Muscle of back (tissue), 3 donors: ENCODE measurements at regions not wholly inside any gene's neighbourhood (a gene's known extent, or its start where the extent isn't known, plus 50 kb on each side); places are given as distances from the start of the nearest gene placed in this dataset.

Experiments
- DNase-seq, 3 donors: peaks; one replicate each; pipeline versions ENCODE4 v3.0.0 to v3.0.0-alpha.2; 2013

DNA sequence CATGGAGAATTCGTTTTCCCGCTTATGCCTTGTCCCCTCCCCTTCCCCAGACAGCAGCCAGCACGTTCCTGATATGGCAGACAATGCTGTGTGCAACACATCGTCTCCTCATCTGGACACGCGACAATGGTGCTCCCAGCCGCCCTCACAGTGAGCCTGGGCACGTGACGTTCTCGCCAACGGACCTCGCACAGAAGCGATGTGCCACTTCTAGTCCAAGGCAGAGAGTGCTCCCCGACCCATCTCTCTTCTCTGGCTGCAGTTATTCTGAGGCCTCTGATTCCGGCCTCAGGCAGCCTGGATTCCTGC lies 505.4 kb downstream of the EIPR1 start:
- no peak for DNase-seq

DNA sequence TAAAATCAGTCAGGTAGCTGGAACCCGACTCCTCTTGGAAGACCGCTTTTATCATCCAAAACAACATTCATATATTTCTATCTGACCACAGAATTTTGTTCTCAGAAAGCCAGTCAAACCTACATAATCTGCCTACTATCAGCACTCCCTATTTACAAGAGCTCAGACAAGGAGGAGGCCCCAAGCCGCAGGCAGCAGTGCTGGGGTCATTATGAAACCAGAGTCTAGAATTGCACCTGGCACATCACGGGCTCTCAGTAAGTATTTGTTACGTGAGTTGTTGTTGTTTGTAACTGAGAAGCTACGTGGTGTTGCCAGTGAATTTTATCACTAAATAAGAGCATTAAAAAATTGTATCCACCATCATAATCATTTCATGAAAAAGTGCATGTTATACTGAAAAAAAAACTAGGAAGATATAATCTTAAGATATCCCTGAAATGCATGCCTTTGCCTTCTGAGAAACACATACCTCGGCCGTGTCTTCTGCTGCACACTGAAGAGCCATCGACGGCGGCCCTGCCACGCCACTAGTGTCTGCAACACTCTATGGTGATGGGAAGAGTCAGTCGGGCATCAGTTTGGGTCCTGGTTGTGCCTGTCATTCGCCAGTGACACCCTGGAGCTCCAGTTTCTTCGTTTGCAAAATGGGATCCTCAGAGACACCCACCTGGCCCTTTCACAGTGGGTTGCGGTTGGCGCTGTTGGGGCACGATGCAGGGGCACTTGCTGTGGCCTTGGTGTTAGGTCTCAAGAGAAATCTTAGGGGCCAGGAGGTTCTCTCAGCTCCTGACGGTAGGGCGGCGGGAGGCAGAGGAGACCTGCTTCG lies 505.9 kb downstream of the EIPR1 start:
- DNase-seq = no peak

DNA sequence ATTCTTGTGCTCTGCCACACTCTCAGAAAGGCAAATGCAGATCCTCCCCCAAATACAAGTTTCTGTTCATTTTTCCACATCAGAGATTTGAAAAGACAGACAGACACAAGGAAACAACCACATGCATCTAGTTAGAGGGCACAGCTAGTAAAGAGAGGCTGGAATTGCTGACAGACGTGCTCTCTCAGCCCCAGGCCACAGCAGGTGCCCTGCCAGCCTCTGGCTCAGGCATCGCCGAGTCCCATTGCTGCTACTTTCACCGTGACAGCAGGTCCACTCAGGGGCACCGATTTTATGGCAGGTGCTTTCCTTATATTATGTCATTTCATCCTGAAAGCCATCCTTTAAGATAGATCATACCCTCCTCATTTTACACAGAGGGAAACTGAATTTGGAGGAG lies 507.5 kb downstream of the EIPR1 start:
- no peak for DNase-seq

DNA sequence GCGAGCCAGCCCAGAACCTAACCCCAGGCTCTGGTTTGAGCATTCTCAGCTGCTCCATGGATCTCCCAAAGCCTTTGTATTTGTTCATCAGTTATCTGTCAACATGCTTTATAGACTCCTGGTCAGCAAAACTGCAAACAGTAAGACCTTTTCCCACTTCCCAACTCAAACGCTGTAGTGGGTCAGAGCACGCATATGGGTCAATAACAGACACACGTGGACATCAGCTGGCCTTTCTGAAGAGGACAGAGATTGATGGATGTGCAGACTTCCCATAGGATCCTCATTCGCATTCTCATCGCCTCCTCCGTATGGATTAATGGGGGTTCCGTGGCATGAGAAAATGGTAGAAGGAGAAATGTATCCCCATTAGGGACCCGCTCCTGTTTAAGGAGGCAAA lies 508.1 kb downstream of the EIPR1 start:
- no peak for DNase-seq

DNA sequence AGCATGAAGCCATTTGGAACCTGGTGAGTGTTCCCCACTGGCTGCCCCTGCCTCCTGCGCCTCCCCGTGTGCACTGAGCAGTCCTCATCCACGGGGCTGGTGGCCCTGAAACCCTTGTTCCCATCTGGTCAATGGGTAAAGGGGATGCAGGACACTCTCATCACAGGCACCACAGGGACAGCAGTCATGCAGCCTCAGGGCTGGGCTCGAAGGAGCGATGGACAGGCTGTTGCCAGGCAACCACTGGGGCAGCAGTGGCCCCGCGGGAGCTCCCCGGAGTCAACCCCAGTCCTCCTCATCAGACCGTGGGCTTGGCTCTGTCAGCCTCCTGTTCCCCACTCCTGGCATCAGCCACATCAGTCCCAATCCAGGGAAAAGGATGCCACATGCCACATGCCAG lies 509.5 kb downstream of the EIPR1 start:
- DNase-seq = no peak

DNA sequence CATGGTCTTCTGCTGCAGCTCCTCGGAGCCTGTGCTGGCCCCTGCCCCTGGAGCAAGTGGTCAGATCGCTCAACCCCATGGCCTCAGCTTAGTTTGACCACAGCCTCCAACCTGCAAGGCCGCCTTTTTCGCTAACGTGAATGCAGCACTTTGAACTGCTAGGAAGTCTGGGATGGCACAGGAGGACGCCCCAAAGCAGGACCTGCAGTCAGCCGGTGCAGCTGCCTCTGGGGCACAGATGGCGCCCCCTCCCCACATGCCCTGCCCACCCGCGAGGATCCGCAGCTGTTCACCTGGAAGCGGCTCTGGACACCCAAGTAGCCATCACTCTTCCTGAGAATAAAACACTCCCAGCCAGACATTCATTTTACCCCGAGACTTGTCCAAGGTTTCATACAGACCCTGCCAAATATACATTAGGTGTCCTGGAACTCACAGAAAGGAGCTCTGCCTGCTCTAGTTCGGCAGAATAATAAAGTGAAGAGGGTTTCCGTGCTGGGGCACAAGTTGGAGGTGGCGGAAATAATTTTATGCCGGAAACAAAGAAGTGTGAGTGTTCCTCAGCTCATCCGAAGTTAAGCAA lies 510.1 kb downstream of the EIPR1 start:
- peak in 1 of 3 donors; percentile 27 for DNase-seq

DNA sequence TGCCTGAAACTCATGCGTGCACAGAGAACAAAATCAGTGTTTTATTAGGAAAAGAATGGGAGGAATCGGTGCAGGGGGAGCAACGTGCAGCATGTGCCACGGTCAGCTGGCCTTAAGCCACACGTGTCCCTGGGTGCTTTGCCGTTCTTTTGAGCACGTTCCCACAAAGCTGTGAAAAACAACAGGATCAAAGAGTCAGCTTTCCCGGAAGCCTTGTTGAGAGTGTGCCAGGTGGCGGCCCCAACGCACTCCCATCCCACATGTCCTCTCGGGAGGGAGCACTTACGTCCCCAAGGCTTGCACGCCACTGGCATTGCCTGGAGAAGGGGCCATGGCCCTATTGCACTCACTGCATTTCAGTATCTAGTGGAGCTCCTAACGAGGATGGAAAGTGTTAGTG lies 511.2 kb downstream of the EIPR1 start:
- DNase-seq = no peak

DNA sequence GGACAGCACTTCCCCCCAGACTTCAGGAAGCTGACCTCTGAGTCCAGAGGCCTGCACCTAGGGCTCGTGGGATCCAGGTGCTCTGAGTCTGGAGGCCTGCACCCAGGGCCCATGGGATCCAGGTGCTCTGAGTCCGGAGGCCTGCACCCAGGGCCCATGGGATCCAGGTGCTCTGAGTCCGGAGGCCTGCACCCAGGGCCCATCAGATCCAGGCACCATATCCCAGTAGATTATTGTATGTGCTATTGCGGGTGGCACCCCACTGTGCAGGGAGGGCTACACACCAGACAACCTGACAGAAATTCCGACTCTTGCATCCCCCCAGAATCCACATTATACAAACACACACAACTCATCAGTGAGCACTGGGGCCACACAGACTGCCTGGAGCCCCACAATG lies 515.2 kb downstream of the EIPR1 start:
- no peak for DNase-seq

DNA sequence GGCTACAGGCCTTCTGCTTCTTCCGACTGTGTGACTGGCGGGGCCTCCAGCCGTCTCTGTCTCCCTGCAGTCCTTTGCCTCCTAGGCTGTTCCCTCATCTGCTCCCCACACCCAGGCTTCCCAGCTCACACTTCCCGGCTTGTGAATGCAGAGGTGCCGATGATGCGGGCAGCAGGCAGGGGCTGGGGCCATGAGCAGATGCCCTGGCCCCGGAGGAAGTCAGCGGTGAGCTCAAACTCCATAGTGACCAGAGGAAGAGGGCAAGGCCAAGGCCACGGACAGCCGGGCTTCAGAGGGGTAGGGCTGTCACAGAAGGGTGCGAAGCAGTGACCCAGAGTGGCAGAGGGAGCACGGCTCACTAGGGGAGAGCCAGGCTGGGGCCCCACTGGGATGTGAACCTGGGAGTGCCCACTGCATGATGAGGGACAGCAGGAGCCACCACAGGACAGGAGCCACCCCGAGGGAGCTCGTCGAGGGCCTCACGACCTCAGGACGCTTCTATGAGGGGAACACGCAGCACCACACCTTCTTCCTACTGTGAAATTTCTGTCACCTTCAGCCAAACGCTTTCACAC lies 515.9 kb downstream of the EIPR1 start:
- DNase-seq = no peak

DNA sequence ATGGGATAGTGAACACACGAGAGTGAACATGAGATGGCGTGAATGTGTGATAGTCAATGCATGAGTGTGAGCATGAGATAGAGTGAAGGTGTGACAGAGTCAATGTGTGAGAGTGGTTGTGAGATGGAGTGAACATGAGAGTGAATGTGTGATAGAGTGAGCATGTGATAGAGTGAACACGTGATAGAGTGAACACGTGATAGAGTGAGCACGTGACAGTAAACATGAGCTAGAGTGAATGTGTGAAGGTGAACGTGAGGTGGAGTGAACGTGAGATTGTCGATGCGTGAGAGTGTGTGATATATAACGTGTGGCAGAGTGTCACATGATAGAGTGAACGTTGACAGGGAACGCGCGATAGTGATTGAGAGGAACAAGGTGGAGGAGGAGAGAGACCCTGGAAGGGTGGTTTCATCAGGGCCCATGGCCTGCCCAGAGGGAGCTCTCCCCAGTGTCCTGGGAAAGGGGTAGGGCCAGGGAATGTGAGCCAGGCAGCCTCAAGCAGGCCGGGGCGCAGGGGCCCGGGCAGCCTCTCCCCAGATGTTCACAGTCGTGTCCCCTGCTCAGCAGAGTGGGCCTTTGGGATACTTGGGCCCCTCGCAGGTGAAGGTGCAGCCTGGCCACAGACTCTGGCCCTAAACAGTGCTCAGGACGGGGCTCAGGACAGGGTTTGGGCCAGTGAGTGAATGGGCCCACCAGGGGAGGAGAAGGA lies 516.9 kb downstream of the EIPR1 start:
- DNase-seq = no peak

DNA sequence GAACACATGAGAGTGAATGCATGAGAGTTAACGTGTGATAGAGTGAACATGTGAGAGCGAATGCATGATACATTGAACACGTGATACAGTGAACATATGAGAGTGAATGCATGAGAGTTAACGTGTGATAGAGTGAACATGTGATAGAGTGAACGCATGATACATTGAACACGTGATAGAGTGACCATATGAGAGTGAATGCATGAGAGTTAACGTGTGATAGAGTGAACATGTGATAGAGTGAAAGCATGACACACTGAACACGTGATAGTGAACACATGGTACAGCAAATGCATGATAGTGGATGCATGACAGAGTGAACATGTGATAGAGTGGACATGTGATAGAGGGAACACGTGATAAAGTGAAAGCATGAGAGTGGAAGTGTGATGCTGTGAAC lies 517.9 kb downstream of the EIPR1 start:
- no peak for DNase-seq

DNA sequence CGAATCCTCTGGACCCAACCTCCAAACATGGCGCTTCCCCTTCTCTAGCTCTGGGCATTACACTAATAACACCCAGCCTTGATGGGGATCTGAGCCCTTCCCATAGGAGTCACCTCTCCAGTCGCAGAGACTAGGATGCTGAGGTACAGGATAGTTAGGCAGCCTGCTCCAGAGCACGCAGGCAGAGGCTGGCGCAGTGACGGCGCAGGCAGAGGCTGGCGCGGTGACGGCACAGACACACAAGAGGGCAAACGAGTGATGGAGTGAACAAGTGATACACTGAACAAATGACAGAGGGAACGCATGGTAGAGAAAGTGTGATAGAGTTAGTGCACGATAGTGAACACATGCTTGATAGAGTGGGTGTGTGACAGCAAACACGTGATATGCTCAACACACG lies 518.5 kb downstream of the EIPR1 start:
- DNase-seq = no peak

DNA sequence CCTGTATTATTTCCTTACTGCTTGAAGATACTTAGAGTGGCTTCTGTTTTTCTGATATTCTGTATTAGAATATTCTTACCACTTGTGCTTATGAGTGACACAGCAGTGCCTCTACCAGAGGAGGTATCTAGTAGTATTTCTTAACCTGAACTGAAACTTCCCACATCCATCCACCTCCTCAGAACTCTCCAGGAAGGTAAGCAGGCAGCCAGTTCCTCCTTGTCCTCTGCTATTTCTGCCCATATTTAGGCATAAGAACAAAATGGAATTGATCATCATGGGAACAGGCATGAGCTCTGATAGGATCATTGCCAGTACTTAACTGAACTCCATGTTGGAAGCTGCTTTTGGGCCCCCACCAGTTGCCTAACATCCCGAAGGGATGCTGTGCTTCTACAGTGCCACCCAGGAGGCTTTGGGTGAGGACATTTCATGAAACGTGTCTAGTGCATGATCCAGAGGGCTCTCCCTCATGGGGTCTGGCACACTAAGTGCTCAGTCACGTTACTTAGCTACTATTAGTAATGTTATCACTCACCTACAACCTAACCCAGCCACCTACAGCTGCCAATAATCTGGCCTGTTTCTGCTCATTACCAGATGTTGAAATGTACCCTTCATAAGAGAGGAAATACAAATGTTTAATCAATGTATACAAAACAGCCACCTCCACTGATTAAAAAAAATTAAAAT lies 520.7 kb downstream of the EIPR1 start:
- no peak for DNase-seq

DNA sequence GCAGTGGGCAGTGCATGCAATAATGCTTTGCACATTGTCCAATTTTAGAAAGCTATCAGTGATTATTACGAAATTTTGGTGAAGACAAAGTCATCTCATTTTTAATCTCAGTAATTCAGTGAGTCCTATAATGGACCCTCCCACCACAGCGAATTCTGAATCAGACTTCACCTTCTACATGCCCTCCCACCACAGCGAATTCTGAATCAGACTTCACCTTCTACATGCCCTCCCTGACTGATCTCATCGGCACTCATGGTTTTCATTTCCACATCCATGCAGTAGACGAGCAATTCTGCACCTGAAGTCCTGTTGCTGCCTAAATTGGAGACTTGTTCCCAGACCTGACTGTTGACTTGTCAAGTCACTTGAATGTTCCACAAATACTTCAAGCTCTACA lies 522.3 kb downstream of the EIPR1 start:
- DNase-seq = no peak

DNA sequence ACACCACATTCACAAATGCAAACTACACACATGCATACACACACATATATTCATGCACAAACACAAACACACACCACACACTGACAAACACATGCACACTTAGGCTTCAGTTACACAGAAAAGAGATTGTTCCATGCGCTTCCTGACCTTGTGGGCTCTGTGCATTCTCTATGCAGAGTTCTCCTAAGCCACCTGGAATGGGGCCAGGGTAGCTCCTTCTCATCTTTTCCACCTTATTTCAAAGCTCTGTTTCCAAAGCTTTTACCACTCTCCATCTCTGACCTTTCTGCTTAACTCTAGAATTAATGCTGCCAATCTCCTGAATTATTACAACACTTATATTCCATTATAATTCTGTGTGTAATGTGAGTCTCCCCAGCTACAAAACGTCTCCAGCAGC lies 522.3 kb upstream of the MYT1L start:
- peak in 1 of 3 donors; percentile 40 for DNase-seq

DNA sequence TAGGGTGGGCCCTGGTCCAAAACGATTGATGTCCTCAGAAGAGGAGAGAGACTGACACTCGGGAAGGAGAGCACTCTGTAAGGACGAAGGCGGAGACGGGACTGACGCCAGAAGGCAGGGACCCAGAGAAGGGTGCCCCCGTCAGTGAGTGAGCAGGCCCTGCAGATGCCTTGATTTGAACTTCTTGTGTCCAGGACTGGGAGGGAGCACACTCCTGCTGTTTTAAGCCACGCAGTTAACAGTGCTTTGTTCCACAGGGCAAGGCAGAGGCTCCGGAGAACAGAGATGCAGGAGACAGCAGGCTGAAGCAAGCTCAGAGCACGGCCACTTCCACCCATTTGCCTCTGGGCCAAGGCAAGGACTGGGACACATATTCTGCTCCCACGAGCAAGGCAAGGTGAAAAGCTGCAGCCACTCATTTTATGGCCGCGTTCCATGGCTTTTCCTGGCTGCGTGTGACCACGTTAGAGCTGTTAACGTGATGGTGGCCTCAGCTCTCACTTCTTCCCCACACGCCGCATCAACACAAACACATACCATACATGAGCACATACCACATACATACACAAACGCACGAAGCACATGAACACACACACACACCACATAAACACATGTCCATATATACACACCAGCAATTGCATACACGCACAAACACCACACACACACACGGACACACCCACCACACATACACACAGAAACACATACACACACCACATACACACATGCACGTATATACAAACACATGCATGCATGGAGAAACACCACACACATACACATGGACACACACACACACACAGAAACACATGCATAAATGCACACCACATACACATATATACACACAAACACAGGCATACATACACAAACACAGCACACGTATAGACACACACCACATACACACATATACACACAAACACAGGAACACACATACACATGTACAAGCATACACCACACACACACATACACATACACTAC lies 521.0 kb upstream of the MYT1L start:
- no peak for DNase-seq

DNA sequence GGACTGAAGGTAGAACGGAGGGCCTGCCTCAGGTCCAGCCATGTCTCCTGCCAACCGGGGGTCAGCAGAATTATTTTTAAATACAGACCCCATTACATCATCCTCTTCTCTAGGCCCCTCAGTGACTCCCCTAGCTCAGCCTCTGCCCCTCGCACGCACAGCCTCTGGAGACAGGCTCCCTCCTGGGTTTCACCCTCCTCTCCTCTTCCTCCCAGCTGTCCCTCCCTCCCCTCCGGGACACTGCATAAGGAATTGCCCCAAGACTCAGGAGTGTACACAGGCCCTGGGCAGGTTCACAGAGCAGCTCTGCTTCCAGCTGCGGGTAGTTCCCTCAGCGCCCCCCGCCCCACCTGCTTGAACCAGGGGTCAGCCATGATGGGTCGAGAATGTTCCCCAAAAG lies 520.2 kb upstream of the MYT1L start:
- no peak for DNase-seq

DNA sequence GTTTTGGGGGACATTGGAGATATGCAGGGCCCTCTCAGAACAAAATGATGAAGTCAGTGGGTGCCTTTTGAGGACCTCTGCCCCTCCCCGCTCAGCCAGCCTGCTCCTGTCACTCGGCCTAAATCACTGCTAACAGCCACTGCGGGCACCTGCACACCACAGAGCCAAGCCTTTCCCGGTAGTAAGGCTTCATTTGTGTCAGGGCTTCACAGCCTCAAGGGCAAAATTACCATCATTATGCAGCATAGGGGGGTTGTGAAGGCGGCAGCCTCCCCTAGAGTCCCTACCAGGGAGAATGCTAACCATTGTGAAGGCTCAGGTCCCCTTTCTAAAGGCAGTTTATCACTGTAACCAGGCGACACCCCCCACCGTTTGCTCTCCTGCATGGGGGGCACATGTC lies 519.8 kb upstream of the MYT1L start:
- no peak for DNase-seq

DNA sequence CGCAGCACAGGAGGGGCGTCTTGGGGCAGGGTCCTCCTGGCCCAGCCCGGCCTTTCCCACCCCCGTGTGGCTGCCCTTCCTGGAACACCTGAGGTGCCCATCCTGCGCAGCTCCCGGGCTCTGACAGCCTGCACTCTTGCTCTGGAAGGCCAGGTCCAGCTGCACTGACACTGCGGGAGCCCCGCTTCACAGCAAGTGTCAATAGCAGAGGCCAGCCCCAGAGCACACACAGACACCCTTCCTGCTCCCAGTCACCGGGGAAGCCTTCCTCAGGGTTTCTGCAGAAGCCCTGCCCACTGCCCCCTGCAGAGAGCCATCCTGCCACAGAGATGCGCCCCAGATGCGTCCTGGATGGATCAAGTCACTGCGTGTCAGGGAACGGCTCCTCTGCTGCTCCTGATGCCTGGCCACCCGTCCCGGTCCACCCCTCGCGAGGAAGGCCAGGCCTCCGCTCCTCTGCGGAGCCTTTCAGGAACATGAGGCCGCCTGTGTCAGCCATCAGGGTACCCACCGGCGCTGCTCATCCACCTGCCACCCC lies 519.2 kb upstream of the MYT1L start:
- no peak for DNase-seq

DNA sequence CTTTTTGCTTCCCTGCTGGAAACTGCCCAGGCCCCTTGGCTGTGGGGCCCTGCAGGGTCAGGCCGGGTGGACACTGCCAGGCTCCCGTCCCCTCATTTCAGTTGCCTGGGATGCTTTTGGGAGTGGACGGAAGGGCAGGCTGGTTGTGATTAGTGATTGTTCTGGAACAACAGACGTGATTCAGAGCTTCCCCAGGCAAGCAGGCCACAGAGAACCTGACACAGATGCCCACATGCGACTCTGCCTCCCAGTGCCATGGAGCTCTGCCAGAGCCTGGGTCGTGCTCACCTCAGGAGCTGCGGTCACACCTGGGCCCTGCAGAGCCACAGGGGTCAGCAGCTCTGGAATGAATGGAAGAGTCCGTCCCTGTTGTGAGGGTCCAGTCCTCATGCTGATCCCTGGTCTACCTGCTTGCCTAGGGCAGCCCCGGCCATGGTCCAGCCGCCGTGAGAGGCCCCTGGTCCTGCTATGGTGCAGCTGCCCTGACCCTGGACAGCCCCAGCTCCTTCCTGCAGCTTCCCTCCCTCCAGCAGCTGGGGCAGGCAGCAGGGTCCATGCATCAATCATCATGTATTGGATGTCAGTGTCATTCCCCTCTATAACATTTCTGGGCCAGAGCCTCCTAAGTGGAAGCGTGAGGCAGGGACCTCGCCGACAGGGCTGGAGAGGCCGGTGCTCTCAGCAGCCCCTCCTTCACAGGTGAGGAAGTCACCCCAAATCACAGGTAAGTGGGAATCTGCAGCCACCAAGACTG lies 518.6 kb upstream of the MYT1L start:
- no peak for DNase-seq
